ENCODE measurements at regions not wholly inside any gene's neighbourhood (a gene's known extent, or its start where the extent isn't known, plus 50 kb on each side); places are given as distances from the start of the nearest gene placed in this dataset.

- TF ChIP-seq POLR2A (IDR thresholded peaks at IDR 0.05) = no peak
- no peak for TF ChIP-seq CTCF (IDR thresholded peaks at IDR 0.05 in 4 of 5, conservative IDR thresholded peaks at IDR 0.05 in 1 of 5)
These were observed 147.2 kb upstream of the TWIST2 start for GRCh38 chr2:238700506-238701340.
